Transverse colon (tissue), 4 donors: ENCODE measurements at regions not wholly inside any gene's neighbourhood (a gene's known extent, or its start where the extent isn't known, plus 50 kb on each side); places are given as distances from the start of the nearest gene placed in this dataset.

Experiments used
- DNase-seq: peaks from one replicate; pipeline ENCODE4 v3.0.0-alpha.2; 2019
- H3K27ac ChIP-seq, 4 donors: fragments of 200-600 bp; sonication (generic); 2 replicates each; pipeline ENCODE4 v1.5.1; 2016 to 2018; ENCODE audit warnings: inconsistent platforms in 4 of 4
- H3K27me3 ChIP-seq: fragments of 200-600 bp; sonication (generic); 2 replicates; pipeline ENCODE4 v1.5.1; 2017; ENCODE audit warnings: inconsistent platforms
- H3K36me3 ChIP-seq, 4 donors: fragments of 200-600 bp; sonication (generic); 2 replicates each; pipeline ENCODE4 v1.5.1; 2017 to 2019; ENCODE audit warnings: inconsistent platforms in 4 of 4
- H3K4me1 ChIP-seq, 4 donors: fragments of 200-600 bp; sonication (generic); 2 replicates each; pipeline ENCODE4 v1.5.1; 2017 to 2020; ENCODE audit warnings: inconsistent platforms in 4 of 4
- H3K4me3 ChIP-seq, 4 donors: fragments of 200-600 bp; sonication (generic); 1 replicate in 1 of 4; 2 replicates in 3 of 4; pipeline versions ENCODE4 v1.5.1 to v1.6.1; 2017 to 2019; ENCODE audit warnings: inconsistent platforms in 4 of 4
- H3K9me3 ChIP-seq, 2 donors: fragments of 200-600 bp; sonication (generic); 2 replicates each; pipeline ENCODE4 v1.5.1; 2017 to 2019; ENCODE audit warnings: inconsistent platforms in 2 of 2
- EP300 ChIP-seq: sonication (generic); formaldehyde crosslinking; IDR thresholded peaks from one replicate; pipeline ENCODE4 v1.6.1; 2017; ENCODE audit warnings: antibody characterized with exemption, low read depth
- POLR2A ChIP-seq: fragments of 450-650 bp; IDR thresholded peaks from one replicate; pipeline ENCODE4 v1.6.1; 2016; ENCODE audit warnings: antibody characterized with exemption, mild to moderate bottlenecking, moderate library complexity
- POLR2AphosphoS5 ChIP-seq, 3 donors: sonication (generic); formaldehyde crosslinking; IDR thresholded peaks; one replicate each; pipeline ENCODE4 v1.6.1; 2016; ENCODE audit warnings: antibody characterized with exemption in 3 of 3
- WGBS, 2 donors: methylation state at CpG; one replicate each; pipeline ENCODE4 v1.1.5; 2018; ENCODE audit warnings: low coverage in 1 of 2; 5-methylcytosine and 5-hydroxymethylcytosine counted together
- in situ Hi-C, 4 donors: fragments of 200-750 bp; cut with MboI; loops; one replicate each; pipeline versions ENCODE4 v1.15.0 to v1.15.1; 2017; ENCODE audit warnings: low sequenced_read_pairs in 3 of 4, low pct_ligation_motif_present in 1 of 4, low pct_unique_long_range_greater_than_20kb in 1 of 4
- intact Hi-C: fragments of 100-400 bp; cut with DNase I; formaldehyde crosslinking; loops from one replicate; pipeline ENCODE4 v1.15.1; 2023; ENCODE audit warnings: low total_unique reads
- TF ChIP-seq, protein P1 (sequence below), 5 experiments: fragments of 200-600 bp in 3 of 5; fragments of 450-650 bp in 2 of 5; sonication (generic) in 3 of 5; IDR thresholded peaks; 1 replicate in 2 of 5; 2 replicates in 3 of 5; pipeline ENCODE4 v1.5.1; 2016 to 2017; ENCODE audit warnings: antibody characterized with exemption in 5 of 5, inconsistent platforms in 3 of 5, mild to moderate bottlenecking in 2 of 5, moderate library complexity in 1 of 5

DNA sequence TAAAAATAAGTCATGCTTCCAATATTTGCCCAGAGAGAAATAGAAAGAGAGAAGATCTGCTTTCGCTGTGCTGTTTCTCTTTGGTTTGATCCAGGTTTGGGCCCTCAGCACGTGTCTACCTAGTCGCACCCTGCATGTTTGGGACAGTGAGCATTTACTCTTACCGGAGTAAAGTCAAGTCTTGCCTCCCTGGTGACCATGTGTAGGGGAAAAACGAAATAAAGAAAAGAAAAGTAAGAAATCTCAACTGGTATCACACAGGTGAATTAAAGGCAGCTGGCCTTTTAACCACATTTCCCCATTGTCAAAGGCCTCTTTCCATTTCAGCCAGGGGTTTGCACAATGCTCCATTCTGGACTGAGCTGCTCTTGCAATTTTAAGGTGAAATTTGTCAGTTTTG, 619.4 kb downstream of the VRK1 start:
- peaks cover 0 to 9% (median 1%) of the 10 kb centered on the region in 4 donors for H3K4me1 ChIP-seq
- no peaks in the 10 kb centered on the region for H3K9me3 ChIP-seq
- no peak overlapping the region for H3K27ac ChIP-seq
- no peak for DNase-seq
- no peak overlapping the region for H3K4me3 ChIP-seq
- peaks cover 53% of the 10 kb centered on the region for H3K27me3 ChIP-seq
- in situ Hi-C loops (no loop called here), intact Hi-C loops (no loop called here)
- 81% methylated on average over 5 of the region's 5 CpGs for WGBS, 2 donors
- no peaks in the 10 kb centered on the region for H3K36me3 ChIP-seq
- TF ChIP-seq, protein P1, sequence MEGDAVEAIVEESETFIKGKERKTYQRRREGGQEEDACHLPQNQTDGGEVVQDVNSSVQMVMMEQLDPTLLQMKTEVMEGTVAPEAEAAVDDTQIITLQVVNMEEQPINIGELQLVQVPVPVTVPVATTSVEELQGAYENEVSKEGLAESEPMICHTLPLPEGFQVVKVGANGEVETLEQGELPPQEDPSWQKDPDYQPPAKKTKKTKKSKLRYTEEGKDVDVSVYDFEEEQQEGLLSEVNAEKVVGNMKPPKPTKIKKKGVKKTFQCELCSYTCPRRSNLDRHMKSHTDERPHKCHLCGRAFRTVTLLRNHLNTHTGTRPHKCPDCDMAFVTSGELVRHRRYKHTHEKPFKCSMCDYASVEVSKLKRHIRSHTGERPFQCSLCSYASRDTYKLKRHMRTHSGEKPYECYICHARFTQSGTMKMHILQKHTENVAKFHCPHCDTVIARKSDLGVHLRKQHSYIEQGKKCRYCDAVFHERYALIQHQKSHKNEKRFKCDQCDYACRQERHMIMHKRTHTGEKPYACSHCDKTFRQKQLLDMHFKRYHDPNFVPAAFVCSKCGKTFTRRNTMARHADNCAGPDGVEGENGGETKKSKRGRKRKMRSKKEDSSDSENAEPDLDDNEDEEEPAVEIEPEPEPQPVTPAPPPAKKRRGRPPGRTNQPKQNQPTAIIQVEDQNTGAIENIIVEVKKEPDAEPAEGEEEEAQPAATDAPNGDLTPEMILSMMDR (IDR thresholded peaks at IDR 0.05): no peak
- TF ChIP-seq EP300 (no peak), POLR2A (no peak), POLR2AphosphoS5 (IDR thresholded peaks at IDR 0.05) (no peak)

DNA sequence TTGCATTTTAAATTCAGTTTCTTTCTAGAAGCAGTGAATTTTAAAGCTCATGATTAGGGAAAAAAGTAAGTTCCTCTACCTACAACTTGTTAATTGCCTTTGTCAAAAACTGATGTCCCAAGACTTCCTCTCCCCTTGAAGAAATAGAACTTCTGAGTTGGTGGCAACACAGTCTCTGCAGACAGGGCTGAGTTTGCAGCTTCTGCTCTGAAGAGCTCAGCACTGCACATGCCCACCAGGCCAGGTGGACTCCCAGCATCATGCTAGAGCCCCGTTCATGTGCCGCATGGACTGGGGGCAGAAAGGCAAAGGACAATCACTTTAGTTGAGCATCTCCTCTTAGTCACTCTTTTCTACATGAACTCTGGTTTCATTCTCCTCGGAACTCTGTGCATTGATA, 620.1 kb downstream of the VRK1 start:
- no peak for DNase-seq
- WGBS, 2 donors: 80 to 89% methylated on average over 1 to 3 of the region's 3 CpGs
- Histone ChIP-seq H3K4me3 (no peak overlapping the region), H3K36me3 (no peaks in the 10 kb centered on the region), H3K27me3 (peaks cover 45% of the 10 kb centered on the region), H3K9me3 (no peaks in the 10 kb centered on the region), H3K4me1 (peaks cover 0 to 9% (median 1%) of the 10 kb centered on the region in 4 donors), H3K27ac (no peak overlapping the region)
- in situ Hi-C loops: no loop called here
- TF ChIP-seq POLR2AphosphoS5 (IDR thresholded peaks at IDR 0.05) (no peak), EP300 (no peak), POLR2A (no peak)
- TF ChIP-seq, protein P1 (IDR thresholded peaks at IDR 0.05): no peak
- intact Hi-C loops: no loop called here

DNA sequence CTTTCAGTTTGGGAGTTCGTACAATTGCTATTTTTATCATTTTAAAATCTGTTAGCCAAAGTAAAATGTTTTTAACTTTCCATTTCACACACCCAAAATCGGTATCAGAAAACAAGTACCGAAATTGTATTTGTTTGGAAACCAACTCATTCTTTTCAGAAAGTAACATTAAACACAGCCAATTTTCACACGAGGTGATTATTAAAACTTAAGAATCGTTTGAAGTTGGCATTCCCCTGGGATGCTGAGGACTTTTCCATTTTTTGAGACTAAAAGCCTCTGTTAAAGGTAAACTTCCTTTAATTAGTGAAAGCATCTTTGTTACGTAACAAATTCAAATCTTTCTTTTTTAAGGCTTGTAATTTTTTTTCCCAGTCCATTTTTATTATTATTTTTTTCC, 623.0 kb downstream of the VRK1 start:
- Histone ChIP-seq H3K27ac (no peak overlapping the region), H3K4me3 (no peak overlapping the region), H3K36me3 (no peaks in the 10 kb centered on the region), H3K9me3 (no peaks in the 10 kb centered on the region), H3K4me1 (no peaks in the 10 kb centered on the region), H3K27me3 (peaks cover 16% of the 10 kb centered on the region)
- WGBS, 2 donors: 72 to 75% methylated on average over 6 of the region's 6 CpGs
- no peak for DNase-seq
- in situ Hi-C loops: no loop called here
- intact Hi-C loops: no loop called here
- TF ChIP-seq EP300 (no peak), POLR2AphosphoS5 (IDR thresholded peaks at IDR 0.05) (no peak), POLR2A (no peak)
- TF ChIP-seq, protein P1 (IDR thresholded peaks at IDR 0.05): no peak

DNA sequence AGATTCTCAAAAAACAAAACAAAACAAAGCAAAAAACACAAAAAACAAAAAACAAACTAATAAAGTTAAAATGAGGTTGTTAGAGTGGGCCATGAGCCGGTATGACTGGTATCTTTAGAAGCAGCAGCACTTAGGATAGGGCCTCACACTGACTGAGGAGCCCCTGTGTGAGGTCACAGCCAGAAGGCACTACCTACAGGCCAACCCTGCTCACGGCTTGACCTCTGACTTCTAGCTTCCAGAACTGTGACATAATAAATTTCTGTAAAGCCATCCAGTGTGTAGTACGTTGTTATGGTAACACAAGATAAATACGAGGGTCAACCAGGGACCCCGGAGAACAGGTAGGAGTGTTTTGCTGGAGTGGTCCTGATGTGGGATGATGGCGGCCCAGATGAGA, 629.6 kb downstream of the VRK1 start:
- in situ Hi-C loops (no loop called here), intact Hi-C loops (no loop called here)
- Histone ChIP-seq H3K27ac (no peak overlapping the region), H3K9me3 (no peaks in the 10 kb centered on the region), H3K27me3 (no peaks in the 10 kb centered on the region), H3K4me3 (no peak overlapping the region), H3K36me3 (no peaks in the 10 kb centered on the region), H3K4me1 (no peaks in the 10 kb centered on the region)
- TF ChIP-seq POLR2A (no peak), EP300 (no peak), POLR2AphosphoS5 (IDR thresholded peaks at IDR 0.05) (no peak)
- TF ChIP-seq, protein P1 (IDR thresholded peaks at IDR 0.05): no peak
- 70 to 82% methylated on average over 2 to 6 of the region's 6 CpGs for WGBS, 2 donors
- DNase-seq: no peak
